ENCODE measurements at regions not wholly inside any gene's neighbourhood (a gene's known extent, or its start where the extent isn't known, plus 50 kb on each side); places are given as distances from the start of the nearest gene placed in this dataset.

- TF ChIP-seq CTCF (IDR thresholded peaks at IDR 0.05) (no peak), MYC (IDR thresholded peaks at IDR 0.05; ENCODE audit: borderline replicate concordance, low read length) (no peak), EP300 (IDR thresholded peaks at IDR 0.05) (no peak), CEBPB (IDR thresholded peaks at IDR 0.05) (no peak), CHD2 (IDR thresholded peaks at IDR 0.05; ENCODE audit: low read length, partially characterized antibody) (no peak), CBX2 (IDR thresholded peaks at IDR 0.05; ENCODE audit: borderline replicate concordance, low read depth) (no peak), ZNF302 (CRISPR knock-in tag; IDR thresholded peaks at IDR 0.05) (no peak), MAX (IDR thresholded peaks at IDR 0.05) (no peak), POLR2A (IDR thresholded peaks at IDR 0.05; ENCODE audit: low read length) (no peak), FOSB (CRISPR knock-in tag; IDR thresholded peaks at IDR 0.05) (no peak), PBX3 (IDR thresholded peaks at IDR 0.05) (no peak), SMC3 (IDR thresholded peaks at IDR 0.05) (no peak), TFCP2L1 (CRISPR knock-in tag; IDR thresholded peaks at IDR 0.05) (no peak)
Observed at GRCh38 chr14:104342435-104343293, 204.3 kb downstream of the KIF26A start.

Data from A549 (cell line).